Heart right ventricle (tissue), 16 donors: ENCODE measurements at regions not wholly inside any gene's neighbourhood (a gene's known extent, or its start where the extent isn't known, plus 50 kb on each side); places are given as distances from the start of the nearest gene placed in this dataset.
"Not testable (repeated sequence)": the region's sequence is repeated elsewhere in the genome, so short reads cannot be mapped to it uniquely, and the experiment has no call there.

Source experiments
- ATAC-seq, 8 donors: fragments of 200-7000 bp; cut with Tn5 transposase; one replicate each; pipeline ENCODE4 v1.9.1; 2020; ENCODE audit warnings: mild to moderate bottlenecking in 8 of 8, moderate library complexity in 8 of 8, moderate number of reproducible peaks in 1 of 8
- DNase-seq, 2 donors: peaks; one replicate each; pipeline ENCODE4 v3.0.0-alpha.2; 2020
- H3K27ac ChIP-seq, 10 donors: fragments of 200-600 bp; sonication (generic) in 2 of 10; one replicate each; pipeline versions ENCODE4 v1.5.0 to v1.8.0; 2020 to 2022; ENCODE audit warnings: mild to moderate bottlenecking in 3 of 10
- H3K27me3 ChIP-seq, 7 donors: fragments of 200-600 bp; one replicate each; pipeline ENCODE4 v1.8.0; 2021 to 2022; ENCODE audit warnings: mild to moderate bottlenecking in 2 of 7
- H3K36me3 ChIP-seq, 9 donors: fragments of 200-600 bp; sonication (generic) in 1 of 9; one replicate each; pipeline versions ENCODE4 v1.5.0 to v1.8.0; 2020 to 2022; ENCODE audit warnings: mild to moderate bottlenecking in 2 of 9
- H3K4me1 ChIP-seq, 9 donors: fragments of 200-600 bp; sonication (generic) in 1 of 9; one replicate each; pipeline versions ENCODE4 v1.5.0 to v1.8.0; 2020 to 2022; ENCODE audit warnings: mild to moderate bottlenecking in 4 of 9
- H3K4me3 ChIP-seq, 10 donors: fragments of 200-600 bp; sonication (generic) in 2 of 10; one replicate each; pipeline versions ENCODE4 v1.5.0 to v1.8.0; 2020 to 2022; ENCODE audit warnings: mild to moderate bottlenecking in 7 of 10, moderate library complexity in 2 of 10
- H3K9me3 ChIP-seq, 11 donors: fragments of 200-600 bp in 10 of 11; sonication (generic) in 2 of 11; one replicate each; pipeline versions ENCODE4 v1.5.0 to v1.8.0; 2013 to 2022; ENCODE audit warnings: mild to moderate bottlenecking in 2 of 11, control low read depth in 1 of 11, moderate library complexity in 1 of 11
- CTCF ChIP-seq, 9 donors: fragments of 200-600 bp; sonication (generic) in 2 of 9; IDR thresholded peaks; one replicate each; pipeline versions ENCODE4 v1.5.0 to v1.8.0; 2021 to 2022; ENCODE audit warnings: antibody characterized with exemption in 9 of 9, mild to moderate bottlenecking in 5 of 9, moderate library complexity in 1 of 9
- WGBS, 2 donors: extraction: QIAGEN DNeasy Blood & Tissue Kit; methylation state at CpG; one replicate each; pipeline ENCODE4 v1.1.7; 2013; ENCODE audit warnings: inconsistent platforms in 1 of 2; 5-methylcytosine and 5-hydroxymethylcytosine counted together
- intact Hi-C, 10 donors: fragments of 100-400 bp; cut with DNase I; formaldehyde crosslinking; loops; one replicate each; pipeline versions ENCODE4 v1.11.1 to v1.14.2; 2022
- donor health status: Arrhythmogenic right ventricular cardiomyopathy.
- donor health status: ischemic (EF 13 %, LVEDD 7.1; RV severe dilation, severe dysfunction).
- donor health status: healthy with polysubstance abuse.
- donor health status: DM: no; HTN: yes; CAD: no.
- donor health status: DM: no; HTN: no; CAD: no.
- donor health status: ischemic (EF 25% LVEDD 6.9; RV normal size, moderate dysfunction).
- donor health status: ischemic (EF 25% LVEDD 5.7; RV mildly dilated, moderate dysfunction).
- donor health status: healthy.
- donor health status: DM: yes; HTN: yes; CAD: no.
- donor health status: Ischemic cardiomyopathy.
- donor health status: ischemic (EF 35%, LVEDD 5.7; RV mildly dilated, moderate dysfunction).
- donor health status: nonischemic (EF 11% LVEDD 7.7; RV severe dilation, severe dysfunction).
- donor health status: DM: yes; HTN: yes; CAD: no.
- donor health status: PGD.
- donor health status: ischemic (EF 29% LVEDD 5.4; RV normal size, mild dysfunction).
- donor health status: nonischemic (EF 23%, LVEDD 6.1; RV moderate dilation, normal function).

DNA sequence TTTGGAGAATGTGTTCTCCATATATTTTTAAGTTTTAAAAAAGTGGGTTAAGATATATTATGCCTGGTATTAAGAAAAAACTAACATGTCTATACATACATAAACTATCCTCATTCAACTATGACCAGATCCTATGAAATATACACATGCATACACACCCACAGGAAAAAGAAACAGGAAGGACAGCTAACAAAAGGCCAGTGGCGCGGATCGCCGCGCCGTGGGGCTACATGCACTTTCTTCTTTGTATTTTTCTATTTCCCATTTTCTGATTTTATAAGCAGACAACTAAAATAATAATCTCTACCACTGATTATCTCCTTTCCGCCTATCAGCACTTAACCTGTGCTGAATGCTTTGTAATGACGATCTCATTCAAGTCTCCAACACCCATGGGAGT is 160.1 kb downstream of the OR4M2 start:
- peaks cover 0 to 18% (median 3%) of the 10 kb centered on the region in 7 donors for H3K27me3 ChIP-seq
- intact Hi-C loops = loop anchor here in 1 of 10 donors (10.0 kb wide), 1 partner anchor 1896 kb away; no protein-coding TSS in a partner anchor
- ATAC-seq = no peak
- 86 to 89% methylated on average over 8 of the region's 8 CpGs for WGBS, 2 donors
- no peaks in the 10 kb centered on the region for H3K4me1 ChIP-seq
- DNase-seq = no peak
- no peak for TF ChIP-seq CTCF (IDR thresholded peaks at IDR 0.05)
- no peak overlapping the region for H3K27ac ChIP-seq
- H3K4me3 ChIP-seq = no peak overlapping the region
- no peaks in the 10 kb centered on the region for H3K36me3 ChIP-seq
- peaks cover 0 to 2% (median 0%) of the 10 kb centered on the region in 11 donors for H3K9me3 ChIP-seq

- no peak overlapping the region for H3K27ac ChIP-seq
Measured at GRCh38 chr15:22240986-22241385, 160.7 kb downstream of the OR4M2 start.

DNA sequence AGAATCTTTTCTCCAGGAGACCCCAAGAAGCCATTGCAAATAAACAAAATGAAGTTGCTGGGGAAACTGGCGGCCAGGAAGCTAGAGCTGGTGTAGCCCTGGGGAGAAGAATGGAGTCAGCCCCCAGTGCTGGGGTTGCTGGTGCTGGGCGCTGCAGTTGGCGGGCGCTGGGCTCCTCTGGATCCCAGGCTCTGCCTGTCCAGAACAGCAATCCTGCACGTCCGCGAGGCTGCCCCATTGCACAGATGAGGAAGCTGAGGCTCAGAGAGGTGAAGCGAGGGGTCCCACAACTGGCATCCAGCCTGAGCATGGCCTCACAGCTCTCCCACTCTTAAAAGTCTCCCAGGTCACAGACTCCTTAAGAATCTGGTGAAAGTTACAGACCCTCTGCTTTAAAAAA is 161.1 kb downstream of the OR4M2 start:
- H3K27me3 ChIP-seq = peaks cover 0 to 15% (median 3%) of the 10 kb centered on the region in 7 donors
- no peaks in the 10 kb centered on the region for H3K4me1 ChIP-seq
- H3K27ac ChIP-seq = no peak overlapping the region
- ATAC-seq = no peak
- H3K4me3 ChIP-seq = no peak overlapping the region
- H3K9me3 ChIP-seq = peaks cover 0 to 5% (median 0%) of the 10 kb centered on the region in 11 donors
- TF ChIP-seq CTCF (IDR thresholded peaks at IDR 0.05) = no peak
- no peaks in the 10 kb centered on the region for H3K36me3 ChIP-seq
- DNase-seq = no peak
- intact Hi-C loops = loop anchor here in 1 of 10 donors (10.0 kb wide), 1 partner anchor 1897 kb away; no protein-coding TSS in a partner anchor
- WGBS, 2 donors = 84 to 86% methylated on average over 8 of the region's 8 CpGs

More at GRCh38 chr15:22240986-22241385, 160.7 kb downstream of the OR4M2 start:
- ATAC-seq (no peak), DNase-seq (no peak)
- Histone ChIP-seq H3K4me3 (no peak overlapping the region), H3K4me1 (no peaks in the 10 kb centered on the region), H3K27me3 (peaks cover 0 to 17% (median 3%) of the 10 kb centered on the region in 7 donors), H3K9me3 (peaks cover 0 to 2% (median 0%) of the 10 kb centered on the region in 11 donors), H3K36me3 (no peaks in the 10 kb centered on the region)
- 62% methylated on average over 7 of the region's 7 CpGs for WGBS, 2 donors
- no peak for TF ChIP-seq CTCF (IDR thresholded peaks at IDR 0.05)
- intact Hi-C loops = loop anchor here in 1 of 10 donors (10.0 kb wide), 1 partner anchor 1896 kb away; no protein-coding TSS in a partner anchor

- H3K4me1 ChIP-seq, H3K36me3 ChIP-seq, H3K4me3 ChIP-seq, H3K27ac ChIP-seq, ATAC-seq, DNase-seq: not testable (repeated sequence)
- intact Hi-C loops = loop anchor here in 1 of 10 donors (10.0 kb wide), 1 partner anchor 1898 kb away; no protein-coding TSS in a partner anchor
- WGBS, 2 donors = 78 to 81% methylated on average over 9 of the region's 9 CpGs
- peaks cover 0 to 15% (median 4%) of the 10 kb centered on the region in 7 donors for H3K27me3 ChIP-seq
- peaks cover 0 to 11% (median 0%) of the 10 kb centered on the region in 11 donors for H3K9me3 ChIP-seq
Measured at GRCh38 chr15:22242311-22242710, 162.0 kb downstream of the OR4M2 start.

DNA sequence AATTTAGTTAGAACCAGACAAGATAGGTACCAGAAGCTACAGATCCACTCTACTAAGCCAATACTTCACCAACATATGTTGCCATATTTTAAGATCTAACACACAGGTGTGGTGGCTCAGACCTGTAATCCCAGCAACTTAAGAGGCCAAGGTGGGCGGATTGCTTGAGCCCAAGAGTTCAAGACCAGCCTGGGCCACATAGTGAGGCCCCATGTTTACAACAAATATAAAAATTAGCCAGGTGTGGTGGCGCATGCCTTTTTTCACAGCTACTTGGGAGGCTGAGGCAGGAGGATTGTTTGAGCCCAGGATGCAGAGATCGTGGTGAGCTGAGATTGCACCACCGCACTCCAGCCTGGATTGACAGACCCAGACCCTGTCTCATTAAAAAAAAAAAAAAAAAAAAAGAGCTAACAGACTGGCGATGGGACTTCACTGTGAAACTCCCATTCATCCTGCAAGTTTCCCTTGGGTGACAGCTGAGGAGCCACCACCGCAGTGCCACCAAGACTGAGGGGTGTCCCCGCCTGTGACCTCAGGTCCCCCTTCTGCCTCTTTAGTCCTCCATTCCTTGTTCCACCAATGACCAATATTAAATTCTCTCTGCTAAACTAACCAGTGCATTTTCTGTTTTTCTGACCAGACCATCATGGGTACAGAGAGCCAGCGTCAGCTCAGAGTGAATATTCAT is 163.3 kb downstream of the OR4M2 start:
- peaks cover 0 to 28% (median 4%) of the 10 kb centered on the region in 7 donors for H3K27me3 ChIP-seq
- no peaks in the 10 kb centered on the region for H3K4me1 ChIP-seq
- TF ChIP-seq CTCF (IDR thresholded peaks at IDR 0.05) = no peak
- H3K27ac ChIP-seq = no peak overlapping the region
- no peak for ATAC-seq
- intact Hi-C loops = loop anchor here in 1 of 10 donors (10.0 kb wide), 1 partner anchor 1899 kb away; no protein-coding TSS in a partner anchor
- WGBS, 2 donors = 74 to 76% methylated on average over 8 of the region's 8 CpGs
- H3K36me3 ChIP-seq = no peaks in the 10 kb centered on the region
- no peak for DNase-seq
- no peak overlapping the region for H3K4me3 ChIP-seq
- peaks cover 0 to 11% (median 0%) of the 10 kb centered on the region in 11 donors for H3K9me3 ChIP-seq

GRCh38 chr15:22249511-22249910 is 169.2 kb downstream of the OR4M2 start:
- not testable (repeated sequence) for H3K4me1 ChIP-seq, ATAC-seq, H3K36me3 ChIP-seq, H3K27ac ChIP-seq, DNase-seq, H3K4me3 ChIP-seq
- Histone ChIP-seq H3K27me3 (peaks cover 0 to 36% (median 0%) of the 10 kb centered on the region in 7 donors), H3K9me3 (peaks cover 0 to 11% (median 0%) of the 10 kb centered on the region in 11 donors)
- 92 to 93% methylated on average over 7 of the region's 7 CpGs for WGBS, 2 donors
- intact Hi-C loops = loop anchor here in 1 of 10 donors (10.0 kb wide), 1 partner anchor 1905 kb away; no protein-coding TSS in a partner anchor
